H1 (cell line): ENCODE measurements at regions not wholly inside any gene's neighbourhood (a gene's known extent, or its start where the extent isn't known, plus 50 kb on each side); places are given as distances from the start of the nearest gene placed in this dataset.

Source experiments
- CTCF ChIA-PET: fragments of 300-600 bp; sonication (Branson Sonifier 250); formaldehyde crosslinking; loops from one replicate; lab custom pipeline; 2021; ENCODE audit not compliant: partially characterized antibody; lab: Charles Lee
- POLR2A ChIA-PET: fragments of 300-600 bp; sonication (Branson Sonifier 250); formaldehyde crosslinking; loops from one replicate; lab custom pipeline; 2021; ENCODE audit warnings: inconsistent platforms; ENCODE audit not compliant: partially characterized antibody; lab: Charles Lee
- DNase-seq, 2 experiments: peaks; one replicate each; pipeline versions ENCODE4 v3.0.0 to v3.0.0-alpha.2; 2010 to 2022; ENCODE audit warnings: low spot score in 2 of 2, low read depth in 1 of 2, mixed read lengths in 1 of 2
- FAIRE-seq: peaks from 2 replicates; lab custom pipeline; 2011; peaks lifted over from hg19 to GRCh38; lab: Jason Lieb, UNC
- H2AFZ ChIP-seq: 2 replicates; pipeline ENCODE4 v1.8.1; 2012; ENCODE audit warnings: low read length, inconsistent platforms
- H2AK5ac ChIP-seq: 2 replicates; pipeline ENCODE4 v1.6.1; 2013; ENCODE audit warnings: low read depth, low read length
- H2BK120ac ChIP-seq: replicated peaks from 2 replicates; pipeline ENCODE3; 2013; ENCODE audit warnings: low read depth, low read length, inconsistent platforms
- H2BK12ac ChIP-seq: 2 replicates; pipeline ENCODE4 v1.6.1; 2013; ENCODE audit warnings: low read depth, low read length
- H2BK15ac ChIP-seq: 2 replicates; pipeline ENCODE4 v1.6.1; 2013; ENCODE audit warnings: low read length
- H2BK20ac ChIP-seq: 2 replicates; pipeline ENCODE4 v1.6.1; 2013; ENCODE audit warnings: low read length
- H2BK5ac ChIP-seq: 2 replicates; pipeline ENCODE4 v1.6.1; 2013; ENCODE audit warnings: low read depth, low read length
- H3K14ac ChIP-seq: 2 replicates; pipeline ENCODE4 v1.6.1; 2013; ENCODE audit warnings: inconsistent platforms; ENCODE audit not compliant: insufficient read length
- H3K18ac ChIP-seq: 2 replicates; pipeline ENCODE4 v1.6.1; 2013; ENCODE audit warnings: low read length; ENCODE audit errors: extremely low read depth
- H3K23ac ChIP-seq: 2 replicates; pipeline ENCODE4 v1.6.1; 2013; ENCODE audit warnings: inconsistent platforms; ENCODE audit not compliant: insufficient read length
- H3K23me2 ChIP-seq: 2 replicates; pipeline ENCODE4 v1.6.1; 2013; ENCODE audit warnings: low read depth, low read length
- H3K27ac ChIP-seq: 2 replicates; pipeline ENCODE4 v1.6.1; 2011; ENCODE audit warnings: low read depth, low read length, inconsistent platforms
- H3K27me3 ChIP-seq, 4 experiments: replicated peaks in 1 of 4; 1 replicate in 1 of 4; 2 replicates in 3 of 4; pipeline versions ENCODE4 v1.6.1 to v1.8.1; 2011 to 2013; ENCODE audit warnings: low read length in 3 of 4, mild to moderate bottlenecking in 3 of 4, inconsistent platforms in 2 of 4, mixed read lengths in 2 of 4, moderate library complexity in 1 of 4; ENCODE audit not compliant: control insufficient read depth in 3 of 4, insufficient read depth in 3 of 4; ENCODE audit errors: extremely low read depth in 1 of 4
- H3K36me3 ChIP-seq, 4 experiments: 2 replicates each; pipeline versions ENCODE4 v1.6.1 to v1.8.1; 2011 to 2013; ENCODE audit warnings: mild to moderate bottlenecking in 4 of 4, low read length in 3 of 4, moderate library complexity in 2 of 4, control low read depth in 1 of 4, inconsistent platforms in 1 of 4; ENCODE audit not compliant: insufficient read depth in 4 of 4, control insufficient read depth in 2 of 4
- H3K4ac ChIP-seq: replicated peaks from 2 replicates; pipeline ENCODE3; 2013; ENCODE audit warnings: low read length, low read depth, mixed read lengths, inconsistent platforms; ENCODE audit not compliant: insufficient read length
- H3K4me1 ChIP-seq, 4 experiments: replicated peaks in 1 of 4; 1 replicate in 1 of 4; 2 replicates in 3 of 4; pipeline versions ENCODE4 v1.6.1 to v1.8.1; 2011 to 2013; ENCODE audit warnings: low read length in 3 of 4, inconsistent platforms in 2 of 4, mixed read lengths in 1 of 4; ENCODE audit not compliant: insufficient read depth in 4 of 4, control insufficient read depth in 3 of 4
- H3K4me2 ChIP-seq, 2 experiments: 2 replicates each; pipeline versions ENCODE4 v1.6.1 to v1.8.1; 2011 to 2013; ENCODE audit warnings: low read depth in 2 of 2, low read length in 2 of 2, control low read depth in 1 of 2, inconsistent platforms in 1 of 2, mild to moderate bottlenecking in 1 of 2; ENCODE audit not compliant: insufficient read depth in 1 of 2
- H3K4me3 ChIP-seq, 4 experiments: fragments of 200-600, 300-600 bp in 1 of 4; sonication (generic), shearing (Covaris generic), sonication (Bioruptor Twin) in 1 of 4; 2 replicates each; pipeline versions ENCODE4 v1.5.1 to v1.8.1; 2011 to 2016; ENCODE audit warnings: low read length in 4 of 4, low read depth in 3 of 4, control low read depth in 2 of 4, inconsistent platforms in 2 of 4, mild to moderate bottlenecking in 2 of 4, mixed read lengths in 1 of 4, moderate library complexity in 1 of 4; ENCODE audit not compliant: insufficient read depth in 2 of 4; ENCODE audit errors: extremely low read depth in 1 of 4
- H3K56ac ChIP-seq: replicated peaks from 2 replicates; pipeline ENCODE3; 2013; ENCODE audit warnings: low read depth, mild to moderate bottlenecking, mixed read lengths, low read length, inconsistent platforms; ENCODE audit not compliant: insufficient read length
- H3K79me1 ChIP-seq: 2 replicates; pipeline ENCODE4 v1.6.1; 2013; ENCODE audit warnings: low read depth, low read length, control low read depth
- H3K79me2 ChIP-seq, 2 experiments: 2 replicates each; pipeline versions ENCODE4 v1.6.1 to v1.8.1; 2012 to 2013; ENCODE audit warnings: low read length in 2 of 2, mild to moderate bottlenecking in 2 of 2, inconsistent platforms in 1 of 2; ENCODE audit not compliant: insufficient read depth in 2 of 2, control insufficient read depth in 1 of 2
- H3K9ac ChIP-seq, 4 experiments: replicated peaks in 1 of 4; 1 replicate in 1 of 4; 2 replicates in 3 of 4; pipeline versions ENCODE4 v1.6.1 to v1.8.1; 2011 to 2013; ENCODE audit warnings: low read depth in 3 of 4, low read length in 3 of 4, control low read depth in 2 of 4, mild to moderate bottlenecking in 2 of 4, moderate library complexity in 2 of 4, inconsistent platforms in 1 of 4; ENCODE audit errors: extremely low read depth in 1 of 4
- H3K9me3 ChIP-seq, 2 experiments: 2 replicates each; pipeline versions ENCODE4 v1.6.1 to v1.8.1; 2012 to 2013; ENCODE audit warnings: mild to moderate bottlenecking in 2 of 2, moderate library complexity in 2 of 2, control low read depth in 1 of 2, inconsistent platforms in 1 of 2, low read depth in 1 of 2, low read length in 1 of 2, mixed read lengths in 1 of 2; ENCODE audit not compliant: insufficient read depth in 2 of 2
- H4K20me1 ChIP-seq, 2 experiments: replicated peaks in 1 of 2; 2 replicates each; pipeline versions ENCODE3 to v1.8.1; 2011 to 2013; ENCODE audit warnings: inconsistent platforms in 2 of 2, low read length in 2 of 2, mild to moderate bottlenecking in 1 of 2; ENCODE audit not compliant: insufficient read depth in 2 of 2, control insufficient read depth in 1 of 2
- H4K5ac ChIP-seq: 2 replicates; pipeline ENCODE4 v1.6.1; 2013; ENCODE audit warnings: low read length, low read depth, mixed read lengths, inconsistent platforms; ENCODE audit not compliant: insufficient read length
- H4K8ac ChIP-seq: 2 replicates; pipeline ENCODE4 v1.8.0; 2013; ENCODE audit warnings: mild to moderate bottlenecking, moderate library complexity, low read length, inconsistent platforms; ENCODE audit not compliant: insufficient read depth; ENCODE audit errors: extremely low read depth
- H4K91ac ChIP-seq: replicated peaks from 2 replicates; pipeline ENCODE3; 2013; ENCODE audit warnings: low read length, mixed read lengths, inconsistent platforms; ENCODE audit not compliant: insufficient read length
- POLR2A ChIP-seq, 2 experiments: IDR thresholded peaks; 1 replicate in 1 of 2; 2 replicates in 1 of 2; pipeline ENCODE4 v1.6.1; 2011; ENCODE audit warnings: low read depth in 2 of 2, low read length in 2 of 2, mild to moderate bottlenecking in 2 of 2; ENCODE audit errors: control extremely low read depth in 1 of 2
- POU5F1 ChIP-seq: IDR thresholded peaks from 2 replicates; pipeline ENCODE4 v1.6.1; 2011; ENCODE audit warnings: low read depth, mild to moderate bottlenecking, low read length, moderate library complexity
- SP4 ChIP-seq: IDR thresholded peaks from 2 replicates; pipeline ENCODE4 v1.6.1; 2012; ENCODE audit warnings: low read length, inconsistent platforms
- SRF ChIP-seq: IDR thresholded peaks from 2 replicates; pipeline ENCODE4 v1.6.1; 2011; ENCODE audit warnings: mild to moderate bottlenecking, low read depth, low read length, moderate library complexity
- TBP ChIP-seq: IDR thresholded peaks from 2 replicates; pipeline ENCODE4 v1.6.1; 2011; ENCODE audit warnings: low read depth, low read length, improper control_type of control experiment
- WGBS, 2 experiments: shearing (Covaris generic) in 1 of 2; methylation state at CpG; one replicate each; pipeline versions ENCODE4 v1.1.6 to v1.1.7; 2013 to 2015; ENCODE audit warnings: low lambda C conversion rate in 2 of 2, mixed read lengths in 2 of 2, inconsistent platforms in 1 of 2, low coverage in 1 of 2, missing lambda C conversion rate in 1 of 2; ENCODE audit not compliant: insufficient replicate concordance in 2 of 2, insufficient coverage in 1 of 2, insufficient read length in 1 of 2; ENCODE audit errors: extremely low coverage in 1 of 2, missing lambda C conversion rate in 1 of 2; 5-methylcytosine and 5-hydroxymethylcytosine counted together

- H2BK15ac ChIP-seq, result no peak overlapping the region
- POLR2A ChIA-PET, result no interaction called here
- H3K4me3 ChIP-seq, result no peak overlapping the region
- no peak overlapping the region for H3K14ac ChIP-seq
- no peak for DNase-seq
- H4K20me1 ChIP-seq, result no peaks in the 10 kb centered on the region
- 0 out of 4 replicates have a peak, but pooled peaks cover 0 to 2% of the 10 kb centered on the region in 2 experiments for H3K9me3 ChIP-seq
- no peak overlapping the region for H3K23ac ChIP-seq
- no peaks in the 10 kb centered on the region for H3K36me3 ChIP-seq
- no peak overlapping the region for H3K27ac ChIP-seq
- H2BK12ac ChIP-seq, result no peak overlapping the region
- H3K4me1 ChIP-seq, result peaks cover 0 to 2% (median 0%) of the 10 kb centered on the region in 4 experiments; a peak in 2 of 7 replicates
- no peak overlapping the region for H4K8ac ChIP-seq
- no peak overlapping the region for H2BK5ac ChIP-seq
- no peak overlapping the region for H3K18ac ChIP-seq
- H3K27me3 ChIP-seq, result no peaks in the 10 kb centered on the region; a peak in 1 of 7 replicates
- H2BK20ac ChIP-seq, result no peak overlapping the region
- H3K79me1 ChIP-seq, result no peaks in the 10 kb centered on the region
- H3K4me2 ChIP-seq, result no peak overlapping the region
- H3K9ac ChIP-seq, result no peak overlapping the region
- no peaks in the 10 kb centered on the region for H3K23me2 ChIP-seq
- H4K91ac ChIP-seq, result no peak overlapping the region
- H2AFZ ChIP-seq, result no peak overlapping the region
- no peak overlapping the region for H3K4ac ChIP-seq
- H2AK5ac ChIP-seq, result no peak overlapping the region
- FAIRE-seq, result no peak
- no peak overlapping the region for H3K56ac ChIP-seq
- 95% methylated on average over 2 of the region's 2 CpGs; no CpG with 5 or more reads in 1 of the 2 experiments for WGBS, 2 experiments
- no peak overlapping the region for H2BK120ac ChIP-seq
- no peak overlapping the region for H4K5ac ChIP-seq
- H3K79me2 ChIP-seq, result no peaks in the 10 kb centered on the region
- CTCF ChIA-PET, result interaction anchor here (1.1 to 5.9 kb wide), 16 partner anchors 8 to 707 kb away, joined by 3 to 75 read pairs (median 14); no protein-coding TSS in a partner anchor
- no peak for TF ChIP-seq SP4
- TF ChIP-seq SRF, result no peak
- TF ChIP-seq POLR2A (IDR thresholded peaks at IDR 0.05; ENCODE audit: control extremely low read depth in 1 of 2, low read depth in 2 of 2, low read length in 2 of 2), result no peak
- TF ChIP-seq TBP, result no peak
- no peak for TF ChIP-seq POU5F1
These were observed 215.4 kb upstream of the PRSS1 start for GRCh38 chr7:142533920-142534319.
